ENCODE measurements at regions not wholly inside any gene's neighbourhood (a gene's known extent, or its start where the extent isn't known, plus 50 kb on each side); places are given as distances from the start of the nearest gene placed in this dataset.

GRCh38 chr5:34500236-34500847, 155.8 kb upstream of the RAI14 start:
- no peak overlapping the region for H3K4me3 ChIP-seq (ENCODE audit: low read depth, low read length)
- in situ Hi-C loops (cut with HindIII; ENCODE audit: low sequenced_read_pairs) = no loop called here
- DNase-seq (ENCODE audit: low read depth) = no peak
- TF ChIP-seq CTCF (IDR thresholded peaks at IDR 0.05; ENCODE audit: low read depth, low read length, missing control alignments) = no peak

GRCh38 chr5:34501016-34501415, 155.1 kb upstream of the RAI14 start:
- DNase-seq (ENCODE audit: low read depth) = no peak
- no peak for TF ChIP-seq CTCF (IDR thresholded peaks at IDR 0.05; ENCODE audit: low read depth, low read length, missing control alignments)
- H3K4me3 ChIP-seq (ENCODE audit: low read depth, low read length) = no peak overlapping the region
- in situ Hi-C loops (cut with HindIII; ENCODE audit: low sequenced_read_pairs) = no loop called here

- in situ Hi-C loops (cut with HindIII; ENCODE audit: low sequenced_read_pairs) = no loop called here
- no peak overlapping the region for H3K4me3 ChIP-seq (ENCODE audit: low read depth, low read length)
- no peak for TF ChIP-seq CTCF (IDR thresholded peaks at IDR 0.05; ENCODE audit: low read depth, low read length, missing control alignments)
- no peak for DNase-seq (ENCODE audit: low read depth)
Observed at GRCh38 chr5:34501840-34502239, 154.3 kb upstream of the RAI14 start.

DNA sequence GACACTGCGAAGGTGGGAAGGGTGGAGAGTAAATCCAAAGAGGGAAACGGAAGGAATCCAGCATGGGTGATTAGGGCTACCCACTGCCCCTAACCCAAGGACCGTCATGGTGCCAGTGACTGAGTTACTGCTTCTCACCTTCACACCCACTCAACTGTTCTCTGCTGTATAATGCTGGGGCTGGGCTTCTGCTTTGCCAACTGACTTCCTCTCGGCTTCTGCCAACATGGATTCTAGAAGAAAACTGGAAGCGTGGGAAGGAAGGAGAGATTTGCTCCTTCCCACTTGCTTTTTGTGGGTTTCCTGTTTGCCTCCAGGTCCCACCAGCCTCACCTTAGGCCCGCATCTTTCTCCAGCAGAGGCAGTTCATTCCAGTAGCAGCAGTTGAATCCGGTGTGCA, 153.5 kb upstream of the RAI14 start:
- DNase-seq (ENCODE audit: low read depth) = no peak
- no peak overlapping the region for H3K4me3 ChIP-seq (ENCODE audit: low read depth, low read length)
- no peak for TF ChIP-seq CTCF (IDR thresholded peaks at IDR 0.05; ENCODE audit: low read depth, low read length, missing control alignments)
- in situ Hi-C loops (cut with HindIII; ENCODE audit: low sequenced_read_pairs) = no loop called here

DNA sequence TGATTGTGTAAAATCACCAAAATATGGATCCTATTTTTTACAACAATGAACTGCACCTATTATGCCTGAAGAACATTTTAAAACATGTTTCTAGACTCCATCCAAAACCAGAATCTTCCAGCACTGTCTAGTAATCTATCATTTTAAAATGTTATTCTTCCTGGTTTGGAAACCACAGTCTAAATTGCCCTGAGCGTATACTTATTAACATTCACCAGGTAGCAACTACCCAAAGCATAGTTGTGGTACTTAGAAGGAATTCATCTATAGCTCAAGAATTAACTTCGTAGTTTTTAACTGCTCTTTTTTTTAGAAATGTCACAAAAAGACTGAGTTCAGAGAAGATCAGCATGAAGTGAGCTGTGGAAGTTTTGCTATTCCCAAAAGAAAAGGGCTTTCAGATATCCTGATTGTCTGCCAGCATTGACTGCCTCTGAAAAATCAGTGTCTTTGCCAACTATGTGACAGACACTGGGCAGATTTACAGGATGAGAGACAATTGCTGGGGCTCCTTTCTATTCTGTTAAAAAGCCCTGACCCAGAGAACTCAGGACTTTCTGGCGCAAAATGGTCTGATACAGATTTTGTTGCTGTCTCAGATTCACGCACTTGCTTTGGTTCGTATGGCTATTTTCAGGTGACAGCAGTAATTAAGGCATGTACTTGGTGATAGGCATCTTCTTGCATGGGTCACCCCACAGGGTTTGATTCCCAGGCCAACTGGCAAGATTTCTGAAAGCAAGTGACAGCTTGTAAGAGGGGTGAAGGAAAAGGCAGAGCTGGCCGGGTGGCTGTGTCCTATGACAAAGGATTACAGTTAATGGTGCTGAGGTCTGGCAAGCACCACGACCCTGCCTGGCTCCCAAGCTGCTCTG, 152.5 kb upstream of the RAI14 start:
- TF ChIP-seq CTCF (IDR thresholded peaks at IDR 0.05; ENCODE audit: low read depth, low read length, missing control alignments) = no peak
- no peak overlapping the region for H3K4me3 ChIP-seq (ENCODE audit: low read depth, low read length)
- DNase-seq (ENCODE audit: low read depth) = peak; percentile 32
- in situ Hi-C loops (cut with HindIII; ENCODE audit: low sequenced_read_pairs) = no loop called here

- no peak for TF ChIP-seq CTCF (IDR thresholded peaks at IDR 0.05; ENCODE audit: low read depth, low read length, missing control alignments)
Observed at GRCh38 chr5:34504967-34505366, 151.2 kb upstream of the RAI14 start.

More at GRCh38 chr5:34504967-34505366, 151.2 kb upstream of the RAI14 start:
- no peak overlapping the region for H3K4me3 ChIP-seq (ENCODE audit: low read depth, low read length)
- in situ Hi-C loops (cut with HindIII; ENCODE audit: low sequenced_read_pairs) = no loop called here
- no peak for DNase-seq (ENCODE audit: low read depth)
